HG02798 (cell line): ENCODE measurements at regions not wholly inside any gene's neighbourhood (a gene's known extent, or its start where the extent isn't known, plus 50 kb on each side); places are given as distances from the start of the nearest gene placed in this dataset.
A peak's percentile ranks its signal among the peaks of the same experiment; 100 is the strongest.
"Not testable (repeated sequence)": the region's sequence is repeated elsewhere in the genome, so short reads cannot be mapped to it uniquely, and the experiment has no call there.

Experiments
- ATAC-seq: cut with Tn5 transposase; IDR thresholded peaks from one replicate; pipeline ENCODE4 v1.9.1; 2021; ENCODE audit warnings: mild to moderate bottlenecking; ENCODE audit not compliant: unreplicated experiment, poor library complexity

- ATAC-seq: not testable (repeated sequence)
Measured at GRCh38 chr2:61723364-61723763, 130.5 kb downstream of the FAM161A start.

DNA sequence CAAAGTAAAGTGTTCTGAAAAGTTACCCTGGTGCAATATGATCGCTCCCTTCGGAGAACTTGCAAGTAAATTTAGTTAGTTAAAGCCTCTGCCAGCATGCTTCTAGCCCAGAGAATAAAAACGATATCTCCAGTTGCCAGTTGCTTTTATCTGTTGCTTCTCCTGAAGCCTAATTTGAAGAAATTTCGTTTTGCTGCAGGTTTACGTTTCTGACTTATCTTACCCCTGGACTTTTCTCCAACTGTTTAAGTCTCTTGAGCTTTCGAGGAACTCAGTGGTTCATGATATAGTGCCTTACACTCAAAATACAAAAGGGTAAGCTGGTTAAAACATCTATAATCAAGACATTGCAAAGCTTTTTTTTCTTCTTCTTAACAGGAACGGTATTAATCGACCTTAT is 131.1 kb downstream of the FAM161A start:
- ATAC-seq: no peak

DNA sequence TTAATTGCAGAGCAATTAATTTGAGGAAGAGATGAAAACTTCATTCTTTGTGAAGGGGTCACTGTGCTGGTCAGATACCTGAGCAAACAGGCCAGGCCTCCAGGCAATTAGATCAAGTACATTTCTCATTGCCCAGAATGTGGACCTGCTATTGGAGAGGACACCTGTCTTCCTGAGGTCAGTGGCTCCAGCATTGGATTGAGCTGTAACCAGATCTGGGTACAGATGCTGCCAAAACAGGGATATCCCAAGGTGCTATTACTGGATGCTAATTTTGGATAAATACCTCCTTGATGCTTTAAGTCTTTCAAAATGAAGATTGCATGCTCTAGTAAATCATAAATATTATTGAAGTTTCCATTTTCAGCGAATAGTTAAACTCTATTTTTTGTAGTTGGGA is 131.5 kb downstream of the FAM161A start:
- no peak for ATAC-seq

GRCh38 chr2:61721382-61721781 is 132.5 kb downstream of the FAM161A start:
- no peak for ATAC-seq

DNA sequence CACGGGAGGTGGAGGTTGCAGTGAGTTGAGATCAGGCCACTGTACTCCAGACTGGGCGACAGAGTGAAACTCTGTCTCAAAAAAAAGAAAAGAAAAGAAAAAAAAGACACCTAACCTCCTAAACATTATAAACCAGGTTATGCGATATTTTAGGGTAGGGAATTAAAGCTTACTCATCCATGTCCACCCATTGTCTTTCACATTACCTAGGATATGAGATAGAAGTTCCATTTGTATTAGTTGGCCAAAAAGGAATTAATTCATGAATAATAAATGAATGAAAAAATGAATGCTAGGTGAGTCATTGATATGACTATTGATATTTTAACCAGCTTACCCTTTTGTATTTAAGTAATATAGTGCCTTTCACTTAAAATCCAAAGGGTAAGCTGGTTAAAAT is 132.9 kb downstream of the FAM161A start:
- ATAC-seq: no peak

GRCh38 chr2:61718965-61719364 is 134.9 kb downstream of the FAM161A start:
- no peak for ATAC-seq

- no peak for ATAC-seq
Measured at GRCh38 chr2:61715506-61715905, 138.4 kb downstream of the FAM161A start.

DNA sequence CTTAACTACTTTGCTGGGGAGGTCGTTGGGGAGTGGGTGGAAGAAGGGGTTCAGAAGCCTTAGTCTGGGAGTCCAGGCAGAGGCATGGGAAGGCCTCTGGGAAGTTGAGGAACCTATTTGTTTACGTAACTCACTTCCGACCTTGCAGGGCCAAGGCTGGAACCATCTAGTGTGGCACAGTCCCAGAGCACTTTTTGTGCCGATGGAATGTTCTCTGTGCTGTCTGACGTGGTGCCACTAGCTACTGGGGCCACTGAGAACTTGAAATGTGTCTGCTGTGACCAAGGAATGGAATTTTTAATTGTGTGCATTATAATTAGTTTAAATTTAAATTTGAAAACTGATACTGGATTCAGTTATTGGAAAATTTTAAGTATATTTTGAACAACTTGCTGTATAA is 139.7 kb downstream of the FAM161A start:
- ATAC-seq: no peak

DNA sequence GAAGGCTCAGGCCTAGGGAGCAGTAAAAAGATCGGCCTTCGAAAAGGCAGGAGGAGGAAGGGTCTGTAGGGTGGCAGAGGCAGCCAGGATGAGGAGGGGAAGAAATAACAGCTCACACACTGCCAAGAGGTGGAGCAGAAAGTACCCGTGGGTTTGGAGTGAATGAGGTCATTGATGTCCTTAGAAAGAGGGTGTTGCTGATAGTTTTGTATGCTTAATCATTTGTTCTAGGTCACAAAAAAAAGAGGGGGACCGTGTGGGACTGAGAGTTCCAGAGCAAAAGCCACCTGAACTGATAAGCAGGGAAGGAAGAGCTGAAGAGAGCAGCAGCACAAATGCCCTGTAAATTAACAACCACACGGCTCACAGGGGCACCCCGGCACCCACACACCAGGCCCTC is 140.4 kb downstream of the FAM161A start:
- ATAC-seq: no peak

DNA sequence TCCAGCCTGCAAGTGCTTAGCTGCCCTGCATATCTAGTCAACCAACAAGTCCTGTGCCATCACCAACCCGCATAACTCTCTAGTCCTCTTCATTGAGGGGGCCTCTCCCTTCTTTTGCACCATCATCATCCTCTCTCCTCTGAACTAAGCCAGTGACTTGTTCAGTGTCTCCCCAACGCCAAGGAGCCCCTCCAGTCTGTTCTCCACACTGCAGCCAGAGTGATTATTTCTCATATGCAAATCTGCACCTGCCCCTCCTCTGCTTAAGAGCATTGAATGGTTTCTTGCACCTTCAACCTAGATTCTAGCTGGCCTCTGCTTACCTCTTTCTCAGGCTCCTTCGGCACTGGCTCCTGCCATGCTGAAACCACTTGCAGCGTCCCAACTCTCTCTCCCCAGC is 141.8 kb downstream of the FAM161A start:
- no peak for ATAC-seq

DNA sequence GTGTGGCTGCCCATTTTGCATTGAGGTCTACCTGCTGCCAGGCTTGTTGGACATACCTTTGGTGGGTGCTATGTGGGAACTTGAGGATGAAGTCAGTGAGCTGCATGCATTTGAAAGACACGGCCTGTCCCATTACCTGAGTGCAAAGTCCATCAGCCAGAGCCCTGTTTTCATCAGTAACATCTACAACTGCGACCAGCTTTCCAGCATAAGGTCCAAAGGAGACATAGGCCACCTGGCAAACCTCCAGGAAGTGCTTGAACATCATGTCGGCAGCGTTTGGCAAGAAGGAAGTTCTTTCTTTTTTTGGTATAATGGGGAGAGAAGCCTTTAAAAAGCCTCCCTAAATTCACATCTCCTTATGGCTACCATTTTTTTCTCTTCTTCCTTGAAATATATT is 143.1 kb downstream of the FAM161A start:
- ATAC-seq: no peak

DNA sequence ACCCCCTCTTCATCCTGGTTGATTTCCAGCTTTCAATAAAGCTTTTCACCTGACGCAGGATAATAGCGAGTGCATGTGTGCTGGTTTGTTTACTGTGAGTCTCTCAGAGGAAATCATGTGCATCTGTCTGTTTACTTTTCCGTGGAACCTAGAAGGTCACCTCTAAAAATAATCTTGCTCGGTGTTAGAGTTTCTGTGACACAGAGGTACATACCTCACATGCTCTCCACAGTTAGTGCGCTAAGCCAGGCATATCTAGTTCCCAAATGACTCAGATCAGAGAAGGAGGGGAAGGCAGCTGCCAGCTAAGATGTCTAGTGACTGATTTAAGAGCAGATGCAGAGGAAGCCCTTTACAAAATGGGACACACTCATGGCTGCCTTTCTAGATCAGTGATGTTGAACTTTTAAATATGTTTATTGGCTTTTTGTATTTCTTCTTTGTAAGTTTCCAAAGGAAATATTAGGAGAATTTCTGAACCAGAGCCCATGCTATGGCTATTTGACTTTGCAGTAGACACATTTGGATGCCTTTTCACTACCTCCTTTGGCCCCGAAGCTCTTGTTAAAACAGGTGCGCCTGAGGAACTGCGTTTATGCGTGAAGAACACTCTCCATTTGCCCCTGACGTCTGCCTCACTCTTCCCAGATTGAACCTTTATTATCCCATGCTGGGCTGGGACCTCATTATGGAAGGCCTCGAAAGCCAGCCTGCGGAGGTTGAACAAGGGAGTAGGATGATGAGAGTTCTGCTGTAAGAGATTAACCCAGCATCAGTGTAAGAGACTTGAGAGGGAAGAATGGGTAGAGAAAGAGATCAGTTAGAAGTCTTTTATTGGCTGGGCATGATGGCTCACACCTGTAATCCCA is 145.6 kb downstream of the FAM161A start:
- ATAC-seq: peak; percentile 98

GRCh38 chr2:61705625-61706024 is 148.2 kb downstream of the FAM161A start:
- ATAC-seq: no peak

GRCh38 chr2:61704364-61704763 is 149.5 kb downstream of the FAM161A start:
- no peak for ATAC-seq

- ATAC-seq: no peak
Measured at GRCh38 chr2:61702088-61702467, 151.8 kb downstream of the FAM161A start.

DNA sequence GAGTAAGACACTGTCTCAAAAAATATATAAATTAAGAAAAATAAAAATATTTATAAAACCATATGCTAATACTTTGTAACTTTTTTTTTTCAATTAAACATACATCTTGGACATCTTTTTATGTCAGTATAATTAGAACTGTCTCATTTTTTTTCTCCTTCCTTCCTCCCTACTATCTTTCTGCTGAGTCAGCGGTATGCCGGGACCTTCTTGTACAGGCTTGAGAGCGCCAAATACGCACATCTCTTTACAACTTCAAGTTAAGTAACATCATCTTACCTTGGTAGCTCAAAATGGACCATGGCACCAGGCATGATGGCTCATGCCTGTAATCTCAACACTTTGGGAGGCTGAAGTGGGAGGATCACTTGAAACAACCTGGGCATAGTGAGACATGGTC is 153.4 kb downstream of the FAM161A start:
- no peak for ATAC-seq

DNA sequence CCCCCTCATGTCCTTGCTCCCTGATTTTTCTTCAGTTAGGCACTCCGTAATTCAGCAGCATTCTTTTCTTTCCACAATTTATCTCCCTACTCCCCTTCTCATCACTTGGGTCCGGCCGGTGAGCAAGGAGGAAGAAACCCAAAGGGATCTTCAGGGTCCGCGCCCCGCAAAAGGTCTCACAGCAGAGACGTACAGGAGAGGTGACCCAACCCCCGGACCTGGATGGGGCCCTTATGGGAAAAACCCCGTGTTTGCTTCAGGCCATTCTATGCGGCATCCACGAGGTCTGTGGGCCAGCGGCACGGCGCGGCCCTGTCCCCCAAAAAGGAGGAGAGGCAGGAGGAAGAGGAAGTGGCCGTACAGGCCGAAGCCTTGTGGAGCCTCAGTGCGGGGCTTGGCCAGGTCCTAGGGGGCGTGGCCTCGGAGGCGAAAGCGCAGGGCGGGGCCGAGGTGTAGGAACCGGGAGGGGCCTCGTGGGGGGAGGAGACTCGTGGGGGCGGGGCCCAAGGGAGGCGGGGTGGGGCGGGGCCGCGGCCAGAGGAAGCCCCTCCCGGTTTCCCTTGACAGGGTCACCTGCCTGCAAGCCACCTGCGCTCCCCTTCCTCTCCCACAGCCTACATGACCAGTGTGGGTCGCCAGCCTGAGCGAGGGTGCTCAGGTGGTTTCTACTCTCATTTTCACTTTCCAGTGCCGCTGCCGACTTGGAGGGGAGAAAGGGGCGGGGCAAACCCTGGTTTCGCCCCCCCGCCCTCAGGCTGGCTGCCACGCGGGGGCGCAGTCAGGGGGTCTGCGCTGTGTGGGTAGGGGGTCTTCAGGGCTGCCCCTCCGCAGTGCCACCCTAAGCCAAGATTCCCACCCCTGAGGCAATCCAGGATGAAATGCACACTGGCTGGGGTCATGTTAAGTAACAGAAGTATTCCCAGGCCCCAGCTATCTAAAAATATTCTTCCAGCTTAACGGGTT is 156.4 kb upstream of the XPO1 start:
- peak; percentile 96 for ATAC-seq

GRCh38 chr2:61693744-61694143 is 155.6 kb upstream of the XPO1 start:
- ATAC-seq: no peak

DNA sequence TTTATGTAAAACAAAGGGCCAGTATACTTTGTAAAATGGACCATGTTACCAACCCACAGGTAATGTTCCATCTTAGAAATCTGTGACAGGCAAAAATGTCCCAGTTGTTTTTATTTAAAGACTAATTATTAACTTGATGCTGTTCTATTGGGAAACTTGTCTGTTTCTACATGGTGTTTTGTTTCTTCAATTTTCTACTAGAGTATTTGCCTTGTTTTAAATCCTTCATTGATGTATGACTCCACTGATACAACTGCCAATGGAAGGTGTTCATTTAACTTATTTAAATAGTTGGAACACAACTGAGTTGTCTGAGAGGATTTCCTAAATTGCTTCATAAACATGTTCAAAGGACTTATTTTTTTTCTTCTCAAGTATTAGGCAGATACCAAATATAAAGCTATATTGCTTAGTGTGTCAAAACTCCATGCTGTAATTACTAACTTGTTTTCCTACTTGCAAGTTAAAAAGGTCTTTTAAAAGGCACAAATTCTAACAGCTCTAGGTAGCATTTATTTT is 152.0 kb upstream of the XPO1 start:
- no peak for ATAC-seq

GRCh38 chr2:61689568-61689967 is 151.4 kb upstream of the XPO1 start:
- no peak for ATAC-seq
